Stimulated activated CD4-positive, alpha-beta T cell treated with anti-CD3 and anti-CD28 coated beads, Interleukin-1b, Interleukin-23, amount 100 ng/mL, for 1 hour (primary cell): ENCODE measurements at regions not wholly inside any gene's neighbourhood (a gene's known extent, or its start where the extent isn't known, plus 50 kb on each side); places are given as distances from the start of the nearest gene placed in this dataset.
"Not testable (repeated sequence)": the region's sequence is repeated elsewhere in the genome, so short reads cannot be mapped to it uniquely, and the experiment has no call there.

ENCODE experiments used
- DNase-seq, 2 donors: peaks; one replicate each; pipeline ENCODE4 v3.0.0-alpha.2; 2020; ENCODE audit warnings: low read depth in 2 of 2

GRCh38 chr10:94223702-94224370, 138.9 kb downstream of the NOC3L start:
- no peak for DNase-seq

DNA sequence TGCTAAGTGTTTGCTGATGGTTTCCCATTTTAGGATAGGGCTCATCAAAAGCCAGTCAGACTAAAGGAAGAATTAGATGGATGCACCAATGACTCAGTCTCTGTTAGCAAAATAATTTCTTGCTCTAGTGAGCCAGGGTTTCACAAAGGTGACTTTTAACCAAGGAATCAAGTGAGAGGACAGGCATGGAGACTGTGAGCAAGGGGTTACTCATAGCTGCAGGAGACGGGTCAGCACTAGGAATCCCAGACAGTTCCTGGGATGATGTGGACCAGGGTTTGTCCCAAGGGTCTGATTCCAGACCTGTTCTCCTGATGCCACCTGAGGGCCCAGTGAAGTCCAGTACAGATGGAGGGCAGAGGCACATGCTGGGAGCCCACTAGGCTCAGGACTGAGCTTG, 138.1 kb downstream of the NOC3L start:
- DNase-seq, result no peak

GRCh38 chr10:94225589-94225988, 137.2 kb downstream of the NOC3L start:
- no peak for DNase-seq

DNA sequence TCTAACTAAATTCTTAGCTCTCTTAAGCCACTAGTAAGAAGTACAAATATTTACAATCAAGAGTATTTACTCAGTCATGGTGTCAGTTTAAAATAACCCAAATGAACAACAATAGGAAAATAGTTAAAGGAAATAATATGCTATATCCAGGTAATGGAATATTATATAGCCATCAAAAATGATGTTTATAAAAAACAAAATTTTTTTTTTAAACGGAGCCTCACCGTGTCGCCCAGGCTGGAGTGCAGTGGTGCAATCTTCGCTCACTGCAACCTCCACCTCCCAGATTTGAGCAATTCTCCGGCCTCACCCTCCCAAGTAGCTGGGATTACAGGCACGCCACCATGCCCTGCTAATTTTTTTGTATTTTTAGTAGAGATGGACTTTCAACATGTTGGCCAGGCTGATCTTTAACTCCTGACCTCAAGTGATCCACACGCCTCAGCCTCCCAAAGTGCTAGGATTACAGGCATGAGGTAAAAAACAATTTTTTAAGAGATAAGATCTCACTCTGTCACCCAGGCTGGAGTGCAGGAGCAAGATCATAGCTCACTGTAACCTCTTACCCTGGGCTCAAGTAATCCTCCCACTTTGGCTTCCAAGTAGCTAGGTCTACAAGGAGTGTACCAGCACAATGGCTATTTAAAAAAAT, 132.5 kb downstream of the NOC3L start:
- no peak for DNase-seq

DNA sequence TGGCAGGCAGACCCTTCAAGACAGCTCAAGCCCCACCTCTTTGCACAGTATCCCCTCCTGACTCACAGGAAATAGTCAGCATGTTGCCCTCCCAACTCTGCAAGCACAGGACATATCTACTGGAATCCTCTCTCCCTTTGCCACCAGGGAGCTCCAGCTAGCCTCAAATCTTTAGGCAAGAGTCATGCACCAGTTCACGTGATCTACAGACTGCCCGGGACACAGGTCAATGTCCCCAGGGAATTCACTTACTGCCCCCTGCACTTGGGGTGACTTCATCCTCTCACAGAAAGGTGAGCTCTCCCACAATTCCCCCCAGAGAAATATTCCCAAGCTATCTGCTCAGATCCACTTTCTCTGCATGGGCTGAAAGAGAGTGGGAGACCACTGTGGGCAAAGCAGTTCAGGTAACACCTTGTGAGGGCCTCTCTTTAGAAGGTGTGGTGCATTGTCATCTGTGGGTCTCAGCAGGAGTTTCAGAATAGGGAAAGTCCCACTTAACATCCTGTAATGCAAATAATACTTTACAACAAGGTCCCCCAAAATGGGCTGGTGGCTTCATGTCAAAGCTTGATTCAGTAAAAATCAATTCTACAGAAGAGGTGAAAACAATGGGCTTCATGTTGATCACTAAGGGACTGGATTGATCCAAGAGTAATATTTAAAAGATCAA, 129.9 kb downstream of the NOC3L start:
- DNase-seq, result no peak

- DNase-seq, result no peak
These were observed 127.3 kb downstream of the NOC3L start for GRCh38 chr10:94235461-94235860.

GRCh38 chr10:94238006-94238617, 124.6 kb downstream of the NOC3L start:
- DNase-seq, result no peak

GRCh38 chr10:94239696-94240095, 123.0 kb downstream of the NOC3L start:
- DNase-seq, result no peak

GRCh38 chr10:94240491-94240890, 122.2 kb downstream of the NOC3L start:
- no peak for DNase-seq

DNA sequence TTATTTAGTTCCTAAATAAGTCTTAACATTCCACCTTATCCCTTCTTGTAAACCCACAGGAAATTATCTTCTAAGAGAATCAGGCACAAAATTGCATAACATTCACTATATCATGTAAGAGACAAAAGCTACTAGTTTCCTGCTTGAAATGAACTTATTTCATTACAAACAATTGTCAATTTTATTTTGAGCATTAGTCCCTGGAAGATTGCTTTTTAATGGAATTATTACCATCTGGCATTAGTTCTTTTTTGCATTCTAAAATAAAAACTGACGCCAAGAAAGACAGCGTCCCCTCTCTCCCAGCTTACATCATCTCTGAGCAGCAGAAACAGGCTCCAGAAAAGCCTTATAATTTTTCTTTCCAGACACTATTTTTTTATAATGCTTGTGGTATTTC, 121.8 kb downstream of the NOC3L start:
- DNase-seq, result no peak

DNA sequence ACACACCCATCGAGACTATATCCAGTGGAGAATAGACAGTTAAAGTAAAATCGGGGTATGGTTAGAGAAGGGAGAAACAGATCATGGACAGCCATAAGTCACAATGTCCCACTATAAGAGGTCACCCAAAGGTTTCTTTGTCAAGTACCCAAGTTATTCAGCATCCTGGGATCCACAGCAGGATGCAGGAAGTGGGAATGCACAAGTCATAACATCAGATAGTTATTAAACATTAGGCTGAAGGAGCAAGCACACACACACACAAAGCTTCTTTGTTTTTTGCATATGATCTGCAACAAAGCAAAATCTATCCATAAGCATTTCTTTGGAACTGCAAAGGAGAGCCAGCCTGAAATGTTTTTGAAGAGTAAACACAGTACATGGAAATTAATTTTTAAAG, 111.6 kb downstream of the NOC3L start:
- DNase-seq, result no peak

GRCh38 chr10:94251568-94251967, 111.2 kb downstream of the NOC3L start:
- DNase-seq, result no peak

- DNase-seq, result not testable (repeated sequence)
These were observed 105.3 kb downstream of the NOC3L start for GRCh38 chr10:94257407-94257806.

GRCh38 chr10:94260455-94260854, 102.3 kb downstream of the NOC3L start:
- no peak for DNase-seq

DNA sequence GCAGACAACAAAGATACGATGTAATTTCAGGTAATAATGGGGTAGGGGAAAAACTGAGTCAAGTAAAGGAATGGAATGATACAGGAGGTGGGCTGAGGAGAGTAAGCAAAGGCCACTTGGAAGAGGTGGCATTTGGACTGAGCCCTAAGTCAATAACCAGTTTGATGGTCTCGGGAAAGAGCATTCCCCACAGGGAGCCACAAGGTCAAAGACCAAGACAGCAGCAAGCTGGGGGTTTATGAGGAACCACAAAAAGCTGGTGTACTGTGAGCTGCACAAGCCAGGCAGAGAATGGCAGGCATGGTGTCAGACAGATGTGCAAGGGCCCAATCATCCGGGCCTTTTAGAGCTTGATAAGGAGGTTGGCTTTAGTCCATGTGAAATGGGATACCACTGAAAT, 98.7 kb downstream of the NOC3L start:
- no peak for DNase-seq

- DNase-seq, result no peak
These were observed 96.6 kb downstream of the NOC3L start for GRCh38 chr10:94266091-94266490.

DNA sequence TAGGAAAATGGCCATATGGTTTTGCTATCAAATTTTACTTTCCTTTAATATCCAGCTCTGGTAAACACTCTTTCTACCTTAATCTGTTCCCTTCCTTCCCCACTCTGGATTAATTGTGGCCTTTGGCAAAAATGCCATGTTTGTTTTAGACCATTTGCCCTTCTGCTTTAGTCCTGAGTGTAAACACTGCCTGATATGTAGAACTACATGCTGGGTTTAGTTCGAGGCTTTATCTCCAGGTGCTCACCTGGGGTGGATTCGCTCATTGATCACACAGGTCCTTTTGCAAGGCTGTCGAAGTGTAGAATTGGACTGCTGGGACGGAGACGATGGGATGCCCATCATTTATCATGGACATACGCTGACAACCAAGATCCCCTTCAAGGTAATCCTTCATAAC, 94.1 kb downstream of the NOC3L start:
- DNase-seq, result no peak

- no peak for DNase-seq
These were observed 88.5 kb downstream of the NOC3L start for GRCh38 chr10:94274142-94274787.

- DNase-seq, result no peak
These were observed 86.6 kb downstream of the NOC3L start for GRCh38 chr10:94276140-94276539.

GRCh38 chr10:94277450-94277849, 85.3 kb downstream of the NOC3L start:
- no peak for DNase-seq

DNA sequence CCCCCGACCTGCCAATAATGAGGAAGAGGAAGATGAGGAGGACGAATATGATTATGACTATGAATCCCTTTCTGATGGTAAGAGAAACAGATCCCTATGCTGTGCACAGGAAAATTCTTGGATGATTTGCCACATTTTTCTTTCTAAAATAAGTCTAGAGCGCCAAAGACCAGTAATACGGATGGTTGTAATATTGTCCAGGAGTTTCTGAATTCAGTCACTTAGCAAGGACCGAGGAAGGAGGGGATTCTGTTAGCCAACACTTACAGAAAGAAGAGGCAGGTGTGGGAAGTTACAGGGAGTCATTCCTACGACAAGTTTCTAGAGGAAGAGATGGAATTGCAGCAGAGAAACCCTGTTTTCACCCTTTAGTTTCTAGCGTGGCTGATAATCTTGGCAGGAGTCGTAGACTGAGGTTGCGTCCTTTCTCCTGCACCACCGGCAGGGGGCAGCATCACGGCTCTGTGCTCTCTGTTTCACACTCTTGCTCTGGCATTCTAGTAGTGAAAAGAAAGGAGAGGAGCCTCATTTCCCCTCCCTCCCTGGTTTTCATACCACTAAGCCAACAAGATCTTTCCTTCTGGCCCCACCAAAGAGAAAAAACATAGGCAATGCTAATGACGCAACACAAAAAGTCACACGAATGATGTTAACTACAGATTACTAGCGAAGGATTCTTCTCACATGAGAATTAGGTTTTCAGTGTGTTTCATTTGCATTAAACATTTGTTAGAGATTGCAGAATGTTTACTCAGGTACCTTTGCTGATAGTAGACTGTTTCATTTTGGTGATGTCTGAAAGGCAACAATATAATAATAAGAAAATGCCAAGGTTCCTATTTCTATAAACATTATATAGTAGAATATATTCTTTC, 82.7 kb downstream of the NOC3L start:
- DNase-seq, result peak; percentile 9 to 35
